Neuronal stem cell (in vitro differentiated cells): ENCODE measurements at regions not wholly inside any gene's neighbourhood (a gene's known extent, or its start where the extent isn't known, plus 50 kb on each side); places are given as distances from the start of the nearest gene placed in this dataset.

Experiments used
- DNase-seq: peaks from one replicate; pipeline ENCODE4 v3.0.0-alpha.2; 2013; ENCODE audit warnings: low spot score
- H2AFZ ChIP-seq: one replicate; pipeline ENCODE4 v1.6.1; 2013; ENCODE audit warnings: mild to moderate bottlenecking, low read length, inconsistent platforms
- H2AK5ac ChIP-seq: 2 replicates; pipeline ENCODE4 v1.6.1; 2013; ENCODE audit warnings: low read depth, mild to moderate bottlenecking, inconsistent platforms, low read length, moderate library complexity, mixed read lengths
- H2BK120ac ChIP-seq: 2 replicates; pipeline ENCODE4 v1.6.1; 2013; ENCODE audit warnings: low read depth, mild to moderate bottlenecking, inconsistent platforms, low read length, moderate library complexity, mixed read lengths
- H2BK12ac ChIP-seq: one replicate; pipeline ENCODE4 v1.6.1; 2013; ENCODE audit warnings: low read length, inconsistent platforms
- H2BK15ac ChIP-seq: 2 replicates; pipeline ENCODE4 v1.6.1; 2013; ENCODE audit warnings: mild to moderate bottlenecking, low read length, inconsistent platforms, mixed read lengths
- H2BK5ac ChIP-seq: one replicate; pipeline ENCODE4 v1.6.1; 2013; ENCODE audit warnings: inconsistent platforms, mild to moderate bottlenecking, low read length, moderate library complexity
- H3K14ac ChIP-seq: one replicate; pipeline ENCODE4 v1.6.1; 2013; ENCODE audit warnings: low read length, inconsistent platforms
- H3K18ac ChIP-seq: 2 replicates; pipeline ENCODE4 v1.6.1; 2013; ENCODE audit warnings: low read length, inconsistent platforms
- H3K23ac ChIP-seq: 2 replicates; pipeline ENCODE4 v1.6.1; 2013; ENCODE audit warnings: low read depth, mild to moderate bottlenecking, mixed read lengths, low read length, inconsistent platforms; ENCODE audit not compliant: poor library complexity
- H3K27ac ChIP-seq: replicated peaks from 3 replicates; pipeline ENCODE4 v1.5.1; 2013; ENCODE audit warnings: low read length, inconsistent platforms
- H3K27me3 ChIP-seq, 3 experiments: 2 replicates each; pipeline ENCODE4 v1.6.1; 2013; ENCODE audit warnings: low read length in 3 of 3, mild to moderate bottlenecking in 2 of 3, inconsistent platforms in 1 of 3, low read depth in 1 of 3, mixed read lengths in 1 of 3, moderate library complexity in 1 of 3; ENCODE audit not compliant: control insufficient read depth in 3 of 3, insufficient read depth in 3 of 3
- H3K36me3 ChIP-seq, 2 donors: replicated peaks in 1 of 2; 2 replicates each; pipeline ENCODE4 v1.6.1; 2013; ENCODE audit warnings: low read length in 2 of 2; ENCODE audit not compliant: control insufficient read depth in 2 of 2, insufficient read depth in 2 of 2
- H3K4ac ChIP-seq: 2 replicates; pipeline ENCODE4 v1.6.1; 2013; ENCODE audit warnings: inconsistent platforms, mild to moderate bottlenecking, low read length, moderate library complexity
- H3K4me1 ChIP-seq, 2 donors: 1 replicate in 1 of 2; 2 replicates in 1 of 2; pipeline ENCODE4 v1.6.1; 2013; ENCODE audit warnings: low read length in 2 of 2, low read depth in 1 of 2; ENCODE audit not compliant: control insufficient read depth in 2 of 2, insufficient read depth in 1 of 2
- H3K4me2 ChIP-seq: one replicate; pipeline ENCODE4 v1.6.1; 2013; ENCODE audit warnings: mild to moderate bottlenecking, low read length, inconsistent platforms; ENCODE audit not compliant: insufficient read depth, poor library complexity, severe bottlenecking
- H3K4me3 ChIP-seq, 2 donors: 2 replicates each; pipeline ENCODE4 v1.5.1; 2013; ENCODE audit warnings: low read length in 2 of 2, mild to moderate bottlenecking in 2 of 2, inconsistent platforms in 1 of 2, moderate library complexity in 1 of 2
- H3K79me1 ChIP-seq: one replicate; pipeline ENCODE4 v1.6.1; 2013; ENCODE audit warnings: low read depth, mild to moderate bottlenecking, inconsistent platforms, low read length, moderate library complexity
- H3K9ac ChIP-seq: one replicate; pipeline ENCODE4 v1.6.1; 2013; ENCODE audit warnings: mild to moderate bottlenecking, low read depth, low read length, inconsistent platforms; ENCODE audit not compliant: poor library complexity
- H3K9me3 ChIP-seq, 2 donors: replicated peaks in 1 of 2; 2 replicates each; pipeline versions ENCODE3 to v1.6.1; 2013; ENCODE audit warnings: low read length in 2 of 2, mild to moderate bottlenecking in 2 of 2, inconsistent platforms in 1 of 2, low read depth in 1 of 2, mixed read lengths in 1 of 2, moderate library complexity in 1 of 2; ENCODE audit not compliant: control insufficient read depth in 2 of 2, insufficient read depth in 1 of 2
- H4K8ac ChIP-seq: one replicate; pipeline ENCODE4 v1.6.1; 2013; ENCODE audit warnings: low read depth, mild to moderate bottlenecking, inconsistent platforms, low read length, moderate library complexity
- H4K91ac ChIP-seq: one replicate; pipeline ENCODE4 v1.6.1; 2013; ENCODE audit warnings: low read length, low read depth, mild to moderate bottlenecking, inconsistent platforms; ENCODE audit not compliant: poor library complexity
- WGBS, 2 donors: extraction: QIAGEN DNeasy Blood & Tissue Kit; methylation state at CpG; one replicate each; pipeline ENCODE4 v1.1.7; 2013; ENCODE audit warnings: missing lambda C conversion rate in 2 of 2, mixed read lengths in 1 of 2; ENCODE audit not compliant: insufficient read length in 2 of 2, insufficient replicate concordance in 1 of 2; ENCODE audit errors: extremely low coverage in 2 of 2; 5-methylcytosine and 5-hydroxymethylcytosine counted together

DNA sequence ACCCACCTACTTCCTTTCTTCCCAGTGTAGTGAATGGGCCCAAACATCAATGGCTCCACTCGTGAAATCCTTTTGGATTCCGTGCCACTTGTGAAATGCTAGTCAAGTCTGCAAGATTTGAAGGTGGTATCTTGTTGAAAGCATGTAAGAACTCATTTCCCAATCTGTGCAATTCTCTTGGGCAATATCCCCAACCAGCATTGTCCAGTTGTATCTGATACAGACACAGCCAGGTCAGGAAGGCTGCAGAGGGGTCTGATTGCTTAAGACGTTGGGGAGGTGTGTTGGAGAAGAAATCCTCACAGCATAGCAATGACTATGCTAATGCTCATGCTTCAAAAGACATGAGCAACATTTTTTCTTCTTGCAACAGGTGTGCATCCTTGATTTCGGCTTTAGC lies 164.8 kb downstream of the VEGFC start:
- no peak overlapping the region for H4K8ac ChIP-seq
- H2AFZ ChIP-seq: no peak overlapping the region
- no peak for DNase-seq
- no peak overlapping the region for H3K18ac ChIP-seq
- H3K4me2 ChIP-seq: no peak overlapping the region
- H3K23ac ChIP-seq: no peak overlapping the region
- no CpG with 5 or more reads among the region's 4 CpGs for WGBS, 2 donors
- no peak overlapping the region for H4K91ac ChIP-seq
- H3K27ac ChIP-seq: no peak overlapping the region
- no peaks in the 10 kb centered on the region for H3K27me3 ChIP-seq
- H2AK5ac ChIP-seq: no peak overlapping the region
- no peak overlapping the region for H2BK12ac ChIP-seq
- no peaks in the 10 kb centered on the region for H3K4me1 ChIP-seq
- H3K14ac ChIP-seq: no peak overlapping the region
- H3K79me1 ChIP-seq: no peaks in the 10 kb centered on the region
- no peak overlapping the region for H3K4me3 ChIP-seq
- H3K4ac ChIP-seq: no peak overlapping the region
- H3K9me3 ChIP-seq: peaks cover 0 to 1% of the 10 kb centered on the region in 2 donors
- no peak overlapping the region for H2BK5ac ChIP-seq
- H2BK120ac ChIP-seq: no peak overlapping the region
- H3K9ac ChIP-seq: no peak overlapping the region
- no peak overlapping the region for H2BK15ac ChIP-seq
- no peaks in the 10 kb centered on the region for H3K36me3 ChIP-seq

- Histone ChIP-seq H3K79me1 (peaks cover 2% of the 10 kb centered on the region), H4K91ac (no peak overlapping the region), H2AK5ac (no peak overlapping the region), H3K4ac (no peak overlapping the region), H2BK12ac (no peak overlapping the region), H4K8ac (no peak overlapping the region), H3K23ac (no peak overlapping the region), H2BK15ac (no peak overlapping the region), H3K9me3 (no peaks in the 10 kb centered on the region), H3K4me2 (no peak overlapping the region), H3K9ac (no peak overlapping the region), H2BK120ac (no peak overlapping the region), H3K36me3 (no peaks in the 10 kb centered on the region), H2AFZ (no peak overlapping the region), H3K4me3 (no peak overlapping the region), H3K27me3 (no peaks in the 10 kb centered on the region), H2BK5ac (no peak overlapping the region), H3K18ac (no peak overlapping the region), H3K27ac (no peak overlapping the region), H3K4me1 (no peaks in the 10 kb centered on the region), H3K14ac (no peak overlapping the region)
- no peak for DNase-seq
Measured at GRCh38 chr4:176631611-176632010, 161.1 kb downstream of the VEGFC start.
